Ascending aorta (tissue), 2 donors: ENCODE measurements at regions not wholly inside any gene's neighbourhood (a gene's known extent, or its start where the extent isn't known, plus 50 kb on each side); places are given as distances from the start of the nearest gene placed in this dataset.

ENCODE experiments used
- DNase-seq, 2 donors: peaks; one replicate each; pipeline ENCODE4 v3.0.0-alpha.2; 2019; ENCODE audit warnings: low spot score in 2 of 2
- H3K27ac ChIP-seq, 2 donors: fragments of 200-600 bp; sonication (generic); one replicate each; pipeline ENCODE4 v1.5.1; 2016 to 2017; ENCODE audit warnings: mild to moderate bottlenecking in 1 of 2
- H3K27me3 ChIP-seq: fragments of 200-600 bp; sonication (generic); one replicate; pipeline ENCODE4 v1.5.1; 2017
- H3K36me3 ChIP-seq, 2 donors: fragments of 200-600 bp; sonication (generic); one replicate each; pipeline ENCODE4 v1.5.1; 2016
- H3K4me1 ChIP-seq, 2 donors: fragments of 200-600 bp; sonication (generic); one replicate each; pipeline ENCODE4 v1.5.1; 2016 to 2017; ENCODE audit warnings: mild to moderate bottlenecking in 1 of 2
- H3K4me3 ChIP-seq, 2 donors: fragments of 200-600 bp; sonication (generic); one replicate each; pipeline ENCODE4 v1.5.1; 2016 to 2017; ENCODE audit warnings: mild to moderate bottlenecking in 1 of 2
- H3K9me3 ChIP-seq, 2 donors: fragments of 200-600 bp; sonication (generic); one replicate each; pipeline ENCODE4 v1.5.1; 2016
- intact Hi-C: fragments of 100-400 bp; cut with DNase I; formaldehyde crosslinking; loops from one replicate; pipeline ENCODE4 v1.15.1; 2023
- TF ChIP-seq, protein P1 (sequence below), 3 experiments: fragments of 200-600 bp in 2 of 3; fragments of 450-650 bp in 1 of 3; sonication (generic) in 2 of 3; IDR thresholded peaks; one replicate each; pipeline ENCODE4 v1.5.1; 2016 to 2019; ENCODE audit warnings: antibody characterized with exemption in 3 of 3, mild to moderate bottlenecking in 1 of 3, moderate library complexity in 1 of 3

GRCh38 chr14:98249476-98249875 is 1022.5 kb downstream of the BCL11B start:
- TF ChIP-seq, protein P1, sequence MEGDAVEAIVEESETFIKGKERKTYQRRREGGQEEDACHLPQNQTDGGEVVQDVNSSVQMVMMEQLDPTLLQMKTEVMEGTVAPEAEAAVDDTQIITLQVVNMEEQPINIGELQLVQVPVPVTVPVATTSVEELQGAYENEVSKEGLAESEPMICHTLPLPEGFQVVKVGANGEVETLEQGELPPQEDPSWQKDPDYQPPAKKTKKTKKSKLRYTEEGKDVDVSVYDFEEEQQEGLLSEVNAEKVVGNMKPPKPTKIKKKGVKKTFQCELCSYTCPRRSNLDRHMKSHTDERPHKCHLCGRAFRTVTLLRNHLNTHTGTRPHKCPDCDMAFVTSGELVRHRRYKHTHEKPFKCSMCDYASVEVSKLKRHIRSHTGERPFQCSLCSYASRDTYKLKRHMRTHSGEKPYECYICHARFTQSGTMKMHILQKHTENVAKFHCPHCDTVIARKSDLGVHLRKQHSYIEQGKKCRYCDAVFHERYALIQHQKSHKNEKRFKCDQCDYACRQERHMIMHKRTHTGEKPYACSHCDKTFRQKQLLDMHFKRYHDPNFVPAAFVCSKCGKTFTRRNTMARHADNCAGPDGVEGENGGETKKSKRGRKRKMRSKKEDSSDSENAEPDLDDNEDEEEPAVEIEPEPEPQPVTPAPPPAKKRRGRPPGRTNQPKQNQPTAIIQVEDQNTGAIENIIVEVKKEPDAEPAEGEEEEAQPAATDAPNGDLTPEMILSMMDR (IDR thresholded peaks at IDR 0.05) = no peak
- Histone ChIP-seq H3K27me3 (no peaks in the 10 kb centered on the region), H3K9me3 (no peaks in the 10 kb centered on the region), H3K4me1 (no peaks in the 10 kb centered on the region), H3K4me3 (no peak overlapping the region), H3K36me3 (no peaks in the 10 kb centered on the region), H3K27ac (no peak overlapping the region)
- no peak for DNase-seq
- intact Hi-C loops = no loop called here

DNA sequence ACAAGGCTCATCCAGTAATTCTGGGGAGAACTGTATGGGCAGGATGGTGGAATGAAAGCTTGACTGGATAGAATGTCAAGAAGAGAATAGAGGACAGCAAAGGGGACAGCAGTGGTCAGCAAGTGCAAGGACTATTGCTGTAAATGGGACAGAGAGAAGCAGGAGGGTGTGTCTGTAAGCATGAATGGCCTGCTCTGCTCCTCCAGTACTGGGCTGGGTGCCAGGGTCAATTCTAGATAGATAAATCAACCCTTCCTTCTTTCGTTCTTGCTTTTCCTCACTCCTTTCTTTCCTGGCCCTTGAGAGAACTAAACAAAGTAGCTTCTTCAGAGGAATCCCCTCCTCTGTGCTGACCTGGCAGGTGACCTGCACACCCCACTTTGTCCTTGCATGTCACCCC is 1019.2 kb downstream of the BCL11B start:
- H3K36me3 ChIP-seq = no peaks in the 10 kb centered on the region
- H3K9me3 ChIP-seq = no peaks in the 10 kb centered on the region
- H3K4me3 ChIP-seq = no peak overlapping the region
- no peak for DNase-seq
- TF ChIP-seq, protein P1 (IDR thresholded peaks at IDR 0.05) = no peak
- no peaks in the 10 kb centered on the region for H3K27me3 ChIP-seq
- intact Hi-C loops = no loop called here
- H3K4me1 ChIP-seq = no peaks in the 10 kb centered on the region
- no peak overlapping the region for H3K27ac ChIP-seq

- H3K9me3 ChIP-seq = no peaks in the 10 kb centered on the region
- H3K27ac ChIP-seq = no peak overlapping the region
- no peak for DNase-seq
- H3K4me3 ChIP-seq = no peak overlapping the region
- no peaks in the 10 kb centered on the region for H3K27me3 ChIP-seq
- H3K36me3 ChIP-seq = no peaks in the 10 kb centered on the region
- TF ChIP-seq, protein P1 (IDR thresholded peaks at IDR 0.05) = no peak
- intact Hi-C loops = no loop called here
- no peaks in the 10 kb centered on the region for H3K4me1 ChIP-seq
These were observed 1012.1 kb downstream of the BCL11B start for GRCh38 chr14:98259881-98260280.

- TF ChIP-seq, protein P1 (IDR thresholded peaks at IDR 0.05) = no peak
- intact Hi-C loops = no loop called here
- Histone ChIP-seq H3K27ac (no peak overlapping the region), H3K36me3 (no peaks in the 10 kb centered on the region), H3K4me1 (no peaks in the 10 kb centered on the region), H3K4me3 (no peak overlapping the region), H3K27me3 (no peaks in the 10 kb centered on the region), H3K9me3 (no peaks in the 10 kb centered on the region)
- no peak for DNase-seq
These were observed 1009.4 kb downstream of the BCL11B start for GRCh38 chr14:98262566-98262965.

- Histone ChIP-seq H3K4me1 (no peaks in the 10 kb centered on the region), H3K4me3 (no peak overlapping the region), H3K36me3 (no peaks in the 10 kb centered on the region), H3K27ac (no peak overlapping the region), H3K9me3 (no peaks in the 10 kb centered on the region), H3K27me3 (no peaks in the 10 kb centered on the region)
- no peak for DNase-seq
- intact Hi-C loops = no loop called here
- TF ChIP-seq, protein P1 (IDR thresholded peaks at IDR 0.05) = no peak
These were observed 1002.5 kb downstream of the BCL11B start for GRCh38 chr14:98269533-98269932.

- no peak for DNase-seq
- Histone ChIP-seq H3K36me3 (no peaks in the 10 kb centered on the region), H3K4me1 (no peaks in the 10 kb centered on the region), H3K27ac (no peak overlapping the region), H3K27me3 (no peaks in the 10 kb centered on the region), H3K9me3 (no peaks in the 10 kb centered on the region), H3K4me3 (no peak overlapping the region)
- TF ChIP-seq, protein P1 (IDR thresholded peaks at IDR 0.05) = no peak
- intact Hi-C loops = no loop called here
These were observed 1001.8 kb downstream of the BCL11B start for GRCh38 chr14:98270201-98270600.
